G401.6 (cell line): ENCODE measurements at regions not wholly inside any gene's neighbourhood (a gene's known extent, or its start where the extent isn't known, plus 50 kb on each side); places are given as distances from the start of the nearest gene placed in this dataset.
A peak's percentile ranks its signal among the peaks of the same experiment; 100 is the strongest.
"Not testable (repeated sequence)": the region's sequence is repeated elsewhere in the genome, so short reads cannot be mapped to it uniquely, and the experiment has no call there.

Experiments used
- FAIRE-seq: peaks from 2 replicates; lab custom pipeline; 2012; peaks lifted over from hg19 to GRCh38; lab: Jason Lieb, UNC

- FAIRE-seq = no peak
These were observed 55.3 kb upstream of the SLCO6A1 start for GRCh38 chr5:102554082-102554481.

GRCh38 chr5:102554728-102555127, 55.9 kb upstream of the SLCO6A1 start:
- no peak for FAIRE-seq

- FAIRE-seq = peak; percentile 51
These were observed 63.3 kb upstream of the SLCO6A1 start for GRCh38 chr5:102561894-102562760.

- FAIRE-seq = no peak
These were observed 71.9 kb upstream of the SLCO6A1 start for GRCh38 chr5:102570747-102571146.

GRCh38 chr5:102578362-102578761, 79.6 kb upstream of the SLCO6A1 start:
- FAIRE-seq = no peak

- peak; percentile 94 for FAIRE-seq
These were observed 80.6 kb upstream of the SLCO6A1 start for GRCh38 chr5:102579379-102579778.

GRCh38 chr5:102581011-102581410, 82.2 kb upstream of the SLCO6A1 start:
- no peak for FAIRE-seq

DNA sequence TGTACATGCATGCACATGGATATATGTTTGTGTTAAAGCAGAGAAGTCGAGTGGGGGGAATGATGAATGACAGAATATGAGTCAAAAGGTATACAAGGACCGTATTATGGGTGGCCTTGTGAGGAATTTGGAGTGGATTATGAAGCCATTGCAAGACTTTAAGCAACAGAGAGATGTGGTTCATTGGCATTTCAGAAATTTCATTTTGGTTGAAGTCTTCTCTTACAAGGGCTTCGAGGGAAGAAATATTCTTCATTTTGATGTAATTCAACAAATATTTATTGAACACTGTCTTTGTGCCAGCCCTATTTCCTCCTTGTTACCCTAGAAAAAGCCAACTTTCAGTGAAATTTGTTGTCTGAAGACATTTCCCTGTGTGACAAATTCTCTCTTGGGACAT, 83.9 kb upstream of the SLCO6A1 start:
- no peak for FAIRE-seq

- FAIRE-seq = peak; percentile 94
These were observed 84.7 kb upstream of the SLCO6A1 start for GRCh38 chr5:102583276-102584124.

DNA sequence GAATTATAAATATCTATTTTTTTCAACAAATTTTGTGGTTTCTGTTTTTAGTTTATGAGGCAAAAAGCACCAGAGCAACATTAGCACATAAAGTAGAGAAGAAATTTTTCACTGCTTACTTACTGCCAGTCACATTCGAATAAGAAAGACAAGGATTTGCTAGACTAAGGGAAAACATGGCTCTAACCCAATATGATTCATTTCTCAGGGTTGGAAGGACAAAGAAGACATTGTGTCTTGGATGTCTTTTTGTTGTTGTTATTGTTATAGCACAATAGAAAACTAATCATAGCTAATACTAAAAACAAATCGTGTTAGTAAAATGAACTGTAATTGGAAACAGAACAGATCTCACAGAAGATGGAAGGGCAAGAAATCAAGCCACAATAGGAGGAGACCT, 90.9 kb upstream of the SLCO6A1 start:
- no peak for FAIRE-seq

DNA sequence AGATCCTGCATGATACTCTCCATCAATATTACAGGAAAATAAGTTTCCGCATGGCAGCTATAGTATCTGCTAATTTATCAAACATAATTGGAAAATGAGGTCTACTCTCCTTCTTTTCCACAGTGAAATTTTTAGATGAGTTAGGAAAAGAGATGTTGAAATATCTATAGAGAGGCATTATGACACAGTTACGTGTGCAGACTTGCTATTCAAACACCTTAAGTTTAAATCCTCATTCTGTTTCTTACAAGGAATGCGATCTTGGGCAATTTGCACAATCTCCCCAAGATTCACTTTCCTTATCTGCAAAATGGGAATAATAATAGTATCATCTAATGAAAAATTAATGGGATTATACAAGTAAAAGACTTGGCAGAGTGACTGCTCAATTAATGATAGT, 91.7 kb upstream of the SLCO6A1 start:
- no peak for FAIRE-seq

DNA sequence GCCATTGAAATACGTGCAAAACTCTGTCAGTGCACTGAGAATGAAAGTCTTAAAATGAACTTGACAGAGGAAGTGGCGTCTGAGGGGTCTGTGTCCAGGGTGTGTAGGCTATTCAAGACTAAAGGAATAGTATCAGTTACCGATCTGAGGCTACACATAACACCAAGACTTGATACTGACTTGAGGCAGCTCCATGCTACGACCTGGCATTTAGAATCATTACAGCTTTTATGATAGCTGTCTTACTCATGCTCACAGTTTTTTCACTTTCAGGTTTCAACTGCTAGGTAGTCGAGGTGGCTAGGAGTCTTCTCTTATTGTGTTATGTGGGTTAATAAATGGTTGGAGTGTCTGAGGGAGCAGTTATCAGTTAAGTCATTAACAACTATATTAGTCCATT, 92.8 kb upstream of the SLCO6A1 start:
- no peak for FAIRE-seq

GRCh38 chr5:102592586-102592985, 93.8 kb upstream of the SLCO6A1 start:
- FAIRE-seq = not testable (repeated sequence)

- no peak for FAIRE-seq
These were observed 95.4 kb upstream of the SLCO6A1 start for GRCh38 chr5:102594192-102594591.

GRCh38 chr5:102595332-102595731, 96.5 kb upstream of the SLCO6A1 start:
- no peak for FAIRE-seq

DNA sequence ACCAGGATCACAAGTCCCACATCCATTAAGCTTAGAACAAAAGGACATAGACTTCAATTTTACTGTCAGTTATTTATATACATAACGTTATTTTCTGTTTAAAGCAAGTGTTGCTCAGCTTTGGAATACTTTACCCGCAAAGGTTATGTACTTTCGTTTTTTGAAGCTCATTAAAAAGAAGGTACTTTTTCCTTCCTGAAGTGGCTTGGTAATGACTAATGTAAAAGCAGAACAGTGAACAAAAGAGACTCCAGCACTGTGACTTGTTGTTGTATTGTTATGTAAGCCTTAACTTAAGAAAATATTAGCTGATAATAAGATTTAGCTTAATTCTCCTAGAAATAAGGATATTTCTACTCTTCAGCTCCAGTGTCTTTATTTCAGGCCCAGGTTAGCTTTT, 97.3 kb upstream of the SLCO6A1 start:
- FAIRE-seq = no peak

DNA sequence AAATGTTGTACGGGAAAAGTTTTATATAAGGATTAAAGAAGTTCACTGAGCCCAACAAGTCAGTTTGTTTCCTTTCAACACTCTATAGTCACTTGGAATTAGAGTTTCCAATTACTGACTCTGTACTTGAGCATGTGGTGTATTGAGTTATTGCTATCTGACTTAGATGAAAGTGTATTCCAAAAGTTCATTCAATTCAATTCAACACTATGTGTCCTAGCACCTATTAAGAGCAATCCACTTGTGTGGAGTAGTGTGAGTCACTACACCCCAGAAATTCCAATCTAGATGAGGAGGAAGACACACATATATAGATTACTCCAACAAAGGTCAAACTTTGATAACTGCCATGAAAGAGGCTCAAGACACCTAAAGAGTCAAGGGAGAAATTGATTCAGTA, 98.2 kb upstream of the SLCO6A1 start:
- FAIRE-seq = no peak

DNA sequence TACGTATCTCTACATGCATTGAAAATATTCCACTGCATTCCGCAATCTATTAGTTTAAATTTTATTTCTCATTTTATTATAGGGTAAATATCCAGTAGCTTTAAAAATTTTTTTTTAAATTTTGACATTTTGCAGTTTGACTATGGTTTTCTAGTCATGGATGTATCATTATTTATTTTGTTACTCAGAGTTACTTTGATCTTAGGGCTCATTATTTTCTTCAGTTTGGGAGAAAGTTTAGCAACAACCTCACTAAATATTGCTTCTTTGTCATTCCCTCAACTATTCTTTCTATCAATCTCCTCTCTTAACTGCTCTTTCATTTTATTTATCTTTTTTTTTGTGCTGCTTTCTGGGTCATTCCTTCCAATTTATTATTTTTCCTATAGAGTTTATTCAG, 100.5 kb upstream of the SLCO6A1 start:
- FAIRE-seq = no peak

- no peak for FAIRE-seq
These were observed 102.2 kb upstream of the SLCO6A1 start for GRCh38 chr5:102600964-102601363.

- no peak for FAIRE-seq
These were observed 104.9 kb upstream of the SLCO6A1 start for GRCh38 chr5:102603670-102604069.

DNA sequence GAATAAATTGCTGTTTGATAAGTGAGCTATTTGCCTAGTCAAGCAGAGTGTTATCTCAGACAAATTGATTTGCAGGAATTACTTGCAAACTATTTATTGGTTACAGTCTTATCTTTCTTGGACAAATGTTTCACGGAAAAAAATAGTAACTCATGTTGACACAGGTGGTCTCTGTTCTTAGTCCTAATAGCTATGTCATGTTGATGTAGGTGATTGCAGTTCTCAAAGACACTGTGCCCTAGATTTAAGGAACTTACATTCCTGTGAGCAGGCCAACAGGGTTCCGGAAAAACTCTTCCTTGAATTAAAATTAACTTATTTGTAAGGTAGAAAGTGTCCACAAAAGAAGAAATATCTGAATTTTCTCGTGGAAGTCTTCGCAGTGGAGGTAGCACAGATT, 109.6 kb upstream of the SLCO6A1 start:
- FAIRE-seq = no peak

- FAIRE-seq = no peak
These were observed 112.5 kb upstream of the SLCO6A1 start for GRCh38 chr5:102611312-102611711.

GRCh38 chr5:102613661-102614060, 114.9 kb upstream of the SLCO6A1 start:
- FAIRE-seq = no peak
